CD4-positive, alpha-beta memory T cell (primary cell): ENCODE measurements at regions not wholly inside any gene's neighbourhood (a gene's known extent, or its start where the extent isn't known, plus 50 kb on each side); places are given as distances from the start of the nearest gene placed in this dataset.

ENCODE experiments used
- CTCF ChIA-PET: fragments of 350-600 bp; sonication (Branson Sonifier 250); formaldehyde crosslinking; loops from one replicate; lab custom pipeline; 2021; ENCODE audit warnings: inconsistent platforms; ENCODE audit not compliant: partially characterized antibody; lab: Charles Lee
- POLR2A ChIA-PET: fragments of 350-600 bp; sonication (Branson Sonifier 250); formaldehyde crosslinking; loops from one replicate; lab custom pipeline; 2021; ENCODE audit not compliant: partially characterized antibody; lab: Charles Lee
- DNase-seq, 5 donors: peaks; one replicate each; pipeline versions ENCODE4 v3.0.0 to v3.0.0-alpha.2; 2020 to 2022; ENCODE audit warnings: mixed read lengths in 1 of 5
- H3K27ac ChIP-seq: one replicate; pipeline ENCODE4 v1.7.0; 2013; ENCODE audit warnings: low read depth, low read length
- H3K27me3 ChIP-seq: 2 replicates; pipeline ENCODE4 v1.7.0; 2013; ENCODE audit warnings: mild to moderate bottlenecking, low read length, moderate library complexity; ENCODE audit not compliant: insufficient read depth
- H3K36me3 ChIP-seq: 2 replicates; pipeline ENCODE4 v1.7.0; 2013; ENCODE audit warnings: mild to moderate bottlenecking, low read length, moderate library complexity; ENCODE audit not compliant: insufficient read depth
- H3K4me1 ChIP-seq: 2 replicates; pipeline ENCODE4 v1.7.0; 2013; ENCODE audit warnings: mild to moderate bottlenecking, low read length, moderate library complexity; ENCODE audit not compliant: insufficient read depth
- H3K4me3 ChIP-seq, 2 donors: one replicate each; pipeline ENCODE4 v1.7.0; 2013; ENCODE audit warnings: low read length in 2 of 2, mild to moderate bottlenecking in 1 of 2
- H3K9me3 ChIP-seq, 2 donors: one replicate each; pipeline ENCODE4 v1.7.0; 2013; ENCODE audit warnings: low read length in 2 of 2, control low read depth in 1 of 2; ENCODE audit not compliant: control insufficient read depth in 1 of 2
- H3K27ac Mint-ChIP-seq, 7 donors: one replicate each; pipeline ENCODE4 v1.8.0; 2020 to 2021; ENCODE audit warnings: mixed read lengths in 7 of 7, mild to moderate bottlenecking in 6 of 7, inconsistent platforms in 3 of 7, moderate library complexity in 3 of 7
- H3K27me3 Mint-ChIP-seq, 2 donors: one replicate each; pipeline ENCODE4 v1.8.0; 2020 to 2021; ENCODE audit warnings: mixed read lengths in 2 of 2
- H3K36me3 Mint-ChIP-seq, 2 donors: one replicate each; pipeline ENCODE4 v1.8.0; 2020 to 2021; ENCODE audit warnings: mixed read lengths in 2 of 2, inconsistent platforms in 1 of 2, mild to moderate bottlenecking in 1 of 2
- H3K4me1 Mint-ChIP-seq, 4 donors: one replicate each; pipeline ENCODE4 v1.8.0; 2020 to 2021; ENCODE audit warnings: mixed read lengths in 4 of 4, mild to moderate bottlenecking in 1 of 4
- H3K4me3 Mint-ChIP-seq, 8 donors: one replicate each; pipeline ENCODE4 v1.8.0; 2020 to 2021; ENCODE audit warnings: mixed read lengths in 8 of 8, mild to moderate bottlenecking in 7 of 8, moderate library complexity in 6 of 8, inconsistent platforms in 3 of 8
- H3K9me3 Mint-ChIP-seq, 8 donors: one replicate each; pipeline ENCODE4 v1.8.0; 2020 to 2021; ENCODE audit warnings: mixed read lengths in 8 of 8, mild to moderate bottlenecking in 5 of 8, inconsistent platforms in 3 of 8, moderate library complexity in 1 of 8
- intact Hi-C: fragments of 100-400 bp; cut with micrococcal nuclease; formaldehyde crosslinking; loops from one replicate; pipeline ENCODE4 v1.15.1; 2023

GRCh38 chr5:3698412-3698811 lies 102.8 kb downstream of the IRX1 start:
- H3K36me3 ChIP-seq: no peaks in the 10 kb centered on the region

GRCh38 chr5:3701694-3702093 lies 106.1 kb downstream of the IRX1 start:
- Histone ChIP-seq H3K9me3 (no peaks in the 10 kb centered on the region), H3K27me3 (no peaks in the 10 kb centered on the region), H3K4me3 (no peak overlapping the region), H3K4me1 (no peaks in the 10 kb centered on the region), H3K36me3 (no peaks in the 10 kb centered on the region), H3K27ac (no peak overlapping the region)
- Mint-ChIP-seq H3K4me3 (no peak overlapping the region), H3K36me3 (no peaks in the 10 kb centered on the region), H3K27ac (no peak overlapping the region), H3K4me1 (peaks cover 0 to 1% (median 0%) of the 10 kb centered on the region in 4 donors), H3K27me3 (peaks cover 0 to 2% of the 10 kb centered on the region in 2 donors), H3K9me3 (peaks cover 0 to 8% (median under 1%) of the 10 kb centered on the region in 8 donors)
- POLR2A ChIA-PET: no interaction called here
- CTCF ChIA-PET: no interaction called here
- DNase-seq: no peak
- intact Hi-C loops: no loop called here

More at GRCh38 chr5:3698412-3698811, 102.8 kb downstream of the IRX1 start:
- Histone ChIP-seq H3K27me3 (no peaks in the 10 kb centered on the region), H3K4me1 (no peaks in the 10 kb centered on the region), H3K9me3 (no peaks in the 10 kb centered on the region), H3K4me3 (no peak overlapping the region), H3K27ac (no peak overlapping the region)
- H3K4me3 Mint-ChIP-seq: no peak overlapping the region
- peaks cover 0 to 1% (median 0%) of the 10 kb centered on the region in 4 donors for H3K4me1 Mint-ChIP-seq
- intact Hi-C loops: no loop called here
- H3K9me3 Mint-ChIP-seq: peaks cover 0 to 10% (median 7%) of the 10 kb centered on the region in 8 donors
- peaks cover 0 to 2% of the 10 kb centered on the region in 2 donors for H3K27me3 Mint-ChIP-seq
- H3K36me3 Mint-ChIP-seq: no peaks in the 10 kb centered on the region
- CTCF ChIA-PET: no interaction called here
- DNase-seq: no peak
- POLR2A ChIA-PET: no interaction called here
- H3K27ac Mint-ChIP-seq: no peak overlapping the region

- peaks cover 0 to 2% of the 10 kb centered on the region in 2 donors for H3K27me3 Mint-ChIP-seq
- H3K4me1 Mint-ChIP-seq: peaks cover 0 to 1% (median 0%) of the 10 kb centered on the region in 4 donors
- no peaks in the 10 kb centered on the region for H3K36me3 Mint-ChIP-seq
- POLR2A ChIA-PET: no interaction called here
- no peaks in the 10 kb centered on the region for H3K27me3 ChIP-seq
- CTCF ChIA-PET: no interaction called here
- H3K4me3 ChIP-seq: no peak overlapping the region
- intact Hi-C loops: no loop called here
- no peak for DNase-seq
- no peak overlapping the region for H3K27ac Mint-ChIP-seq
- H3K9me3 Mint-ChIP-seq: peaks cover 0 to 5% (median under 1%) of the 10 kb centered on the region in 8 donors
- H3K4me3 Mint-ChIP-seq: no peak overlapping the region
- H3K36me3 ChIP-seq: no peaks in the 10 kb centered on the region
- no peaks in the 10 kb centered on the region for H3K9me3 ChIP-seq
- H3K4me1 ChIP-seq: no peaks in the 10 kb centered on the region
- H3K27ac ChIP-seq: no peak overlapping the region
These were observed 109.0 kb downstream of the IRX1 start for GRCh38 chr5:3704661-3705060.

GRCh38 chr5:3709068-3709716 lies 113.6 kb downstream of the IRX1 start:
- Histone ChIP-seq H3K9me3 (no peaks in the 10 kb centered on the region), H3K36me3 (no peaks in the 10 kb centered on the region), H3K27ac (no peak overlapping the region), H3K4me3 (no peak overlapping the region), H3K4me1 (no peaks in the 10 kb centered on the region), H3K27me3 (no peaks in the 10 kb centered on the region)
- intact Hi-C loops: no loop called here
- ChIA-PET POLR2A (no interaction called here), CTCF (no interaction called here)
- Mint-ChIP-seq H3K27me3 (no peaks in the 10 kb centered on the region), H3K4me3 (no peak overlapping the region), H3K36me3 (no peaks in the 10 kb centered on the region), H3K9me3 (peaks cover 0 to 8% (median 2%) of the 10 kb centered on the region in 8 donors), H3K27ac (no peak overlapping the region), H3K4me1 (no peaks in the 10 kb centered on the region)
- DNase-seq: no peak

GRCh38 chr5:3709717-3710348 lies 114.2 kb downstream of the IRX1 start:
- Histone ChIP-seq H3K9me3 (no peaks in the 10 kb centered on the region), H3K36me3 (no peaks in the 10 kb centered on the region), H3K27ac (no peak overlapping the region), H3K4me1 (no peaks in the 10 kb centered on the region), H3K27me3 (no peaks in the 10 kb centered on the region), H3K4me3 (no peak overlapping the region)
- intact Hi-C loops: no loop called here
- Mint-ChIP-seq H3K27ac (no peak overlapping the region), H3K36me3 (no peaks in the 10 kb centered on the region), H3K27me3 (no peaks in the 10 kb centered on the region), H3K4me3 (no peak overlapping the region), H3K9me3 (peaks cover 0 to 9% (median 5%) of the 10 kb centered on the region in 8 donors), H3K4me1 (no peaks in the 10 kb centered on the region)
- ChIA-PET POLR2A (interaction anchor here (0.6 kb wide), 1 partner anchor 224 kb away, joined by 3 read pairs; no protein-coding TSS in a partner anchor), CTCF (no interaction called here)
- no peak for DNase-seq

GRCh38 chr5:3715062-3715461 lies 119.4 kb downstream of the IRX1 start:
- peaks cover 0 to 11% (median 9%) of the 10 kb centered on the region in 8 donors for H3K9me3 Mint-ChIP-seq
- Histone ChIP-seq H3K36me3 (no peaks in the 10 kb centered on the region), H3K27me3 (no peaks in the 10 kb centered on the region), H3K4me3 (no peak overlapping the region), H3K9me3 (no peaks in the 10 kb centered on the region), H3K27ac (no peak overlapping the region), H3K4me1 (no peaks in the 10 kb centered on the region)
- H3K36me3 Mint-ChIP-seq: no peaks in the 10 kb centered on the region
- intact Hi-C loops: no loop called here
- H3K4me3 Mint-ChIP-seq: no peak overlapping the region
- ChIA-PET CTCF (no interaction called here), POLR2A (no interaction called here)
- no peak for DNase-seq
- no peak overlapping the region for H3K27ac Mint-ChIP-seq
- no peaks in the 10 kb centered on the region for H3K4me1 Mint-ChIP-seq
- H3K27me3 Mint-ChIP-seq: no peaks in the 10 kb centered on the region

- POLR2A ChIA-PET: no interaction called here
- Histone ChIP-seq H3K4me3 (no peak overlapping the region), H3K9me3 (no peaks in the 10 kb centered on the region), H3K27ac (no peak overlapping the region), H3K4me1 (no peaks in the 10 kb centered on the region), H3K27me3 (no peaks in the 10 kb centered on the region), H3K36me3 (no peaks in the 10 kb centered on the region)
- Mint-ChIP-seq H3K4me1 (no peaks in the 10 kb centered on the region), H3K36me3 (no peaks in the 10 kb centered on the region), H3K4me3 (no peak overlapping the region), H3K9me3 (peaks cover 0 to 6% (median 4%) of the 10 kb centered on the region in 8 donors), H3K27ac (no peak overlapping the region), H3K27me3 (no peaks in the 10 kb centered on the region)
- no peak for DNase-seq
- intact Hi-C loops: no loop called here
- CTCF ChIA-PET: no interaction called here
These were observed 134.0 kb downstream of the IRX1 start for GRCh38 chr5:3729631-3730030.
